GM12874 (cell line): ENCODE measurements at regions not wholly inside any gene's neighbourhood (a gene's known extent, or its start where the extent isn't known, plus 50 kb on each side); places are given as distances from the start of the nearest gene placed in this dataset.

Experiments used
- CTCF ChIP-seq: IDR thresholded peaks from 2 replicates; pipeline ENCODE4 v1.5.1; 2011; ENCODE audit warnings: low read depth, mild to moderate bottlenecking, control low read depth, low read length, moderate library complexity; ENCODE audit not compliant: insufficient read depth

- TF ChIP-seq CTCF, result no peak
These were observed 1044.4 kb downstream of the ADGRL2 start for GRCh38 chr1:82844911-82845827.

GRCh38 chr1:82844447-82844846 is 1043.7 kb downstream of the ADGRL2 start:
- no peak for TF ChIP-seq CTCF

GRCh38 chr1:82843876-82844275 is 1043.1 kb downstream of the ADGRL2 start:
- no peak for TF ChIP-seq CTCF

GRCh38 chr1:82840192-82840591 is 1039.5 kb downstream of the ADGRL2 start:
- TF ChIP-seq CTCF, result no peak

DNA sequence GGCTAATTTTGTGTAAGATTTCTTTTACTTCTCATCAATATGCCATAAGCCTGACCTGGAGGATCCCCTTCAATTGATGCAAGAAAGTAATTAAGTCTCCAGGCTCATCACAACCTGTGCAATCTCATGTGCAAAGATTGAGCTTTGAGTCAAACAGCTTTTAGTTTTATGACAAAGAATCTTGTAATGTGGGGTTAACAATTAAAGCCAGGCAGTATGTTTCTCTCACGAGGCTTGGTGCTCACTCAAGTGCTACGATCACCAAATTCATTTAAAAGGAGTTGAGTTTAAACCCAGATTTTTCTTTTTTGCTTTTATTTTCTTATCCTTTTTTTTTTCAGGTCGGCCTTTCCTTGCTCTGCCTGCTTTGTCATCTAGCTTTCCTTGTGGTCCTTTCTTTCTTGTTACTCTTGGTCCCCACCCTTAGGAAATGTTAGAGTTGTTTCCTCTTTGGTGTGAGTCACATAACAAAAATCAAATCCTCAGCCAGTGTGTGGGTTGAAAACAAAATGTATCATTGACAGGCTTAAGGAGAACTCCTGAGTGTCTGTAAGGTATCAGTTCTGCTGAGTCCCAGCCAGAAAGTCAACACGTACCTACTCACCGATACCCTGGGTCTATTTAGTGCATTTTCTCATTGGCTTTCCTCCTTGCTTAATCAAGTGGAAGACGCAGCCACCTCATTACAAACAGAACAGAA is 1037.2 kb downstream of the ADGRL2 start:
- TF ChIP-seq CTCF, result no peak

- no peak for TF ChIP-seq CTCF
These were observed 1036.4 kb downstream of the ADGRL2 start for GRCh38 chr1:82836973-82837680.
